ENCODE measurements at regions not wholly inside any gene's neighbourhood (a gene's known extent, or its start where the extent isn't known, plus 50 kb on each side); places are given as distances from the start of the nearest gene placed in this dataset.

GRCh38 chr2:13884291-13884976 lies 748.1 kb upstream of the LRATD1 start:
- DNase-seq (ENCODE audit: low spot score) = no peak

- DNase-seq (ENCODE audit: low spot score) = no peak
Measured at GRCh38 chr2:13901526-13901925, 731.0 kb upstream of the LRATD1 start.

GRCh38 chr2:13905831-13906230 lies 726.7 kb upstream of the LRATD1 start:
- DNase-seq (ENCODE audit: low spot score) = no peak

DNA sequence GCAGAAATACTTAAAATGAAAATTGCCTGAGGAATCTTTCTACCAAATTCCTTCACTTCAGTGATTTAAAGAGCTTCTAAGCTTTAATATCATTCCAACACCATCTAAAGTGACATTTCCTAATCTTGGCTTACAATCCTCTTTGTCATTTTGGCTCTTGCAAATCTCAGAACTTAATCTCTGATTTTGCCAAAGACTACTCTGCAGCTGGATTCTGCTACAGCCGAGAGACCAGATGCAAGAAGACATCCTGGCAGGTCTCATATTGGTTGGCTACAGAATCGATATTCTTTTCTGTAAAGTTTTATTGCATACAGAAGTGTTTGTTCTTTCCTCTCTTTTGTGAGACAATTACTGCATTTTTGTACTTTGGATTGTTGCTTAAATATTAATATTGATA lies 716.5 kb upstream of the LRATD1 start:
- DNase-seq (ENCODE audit: low spot score) = no peak

DNA sequence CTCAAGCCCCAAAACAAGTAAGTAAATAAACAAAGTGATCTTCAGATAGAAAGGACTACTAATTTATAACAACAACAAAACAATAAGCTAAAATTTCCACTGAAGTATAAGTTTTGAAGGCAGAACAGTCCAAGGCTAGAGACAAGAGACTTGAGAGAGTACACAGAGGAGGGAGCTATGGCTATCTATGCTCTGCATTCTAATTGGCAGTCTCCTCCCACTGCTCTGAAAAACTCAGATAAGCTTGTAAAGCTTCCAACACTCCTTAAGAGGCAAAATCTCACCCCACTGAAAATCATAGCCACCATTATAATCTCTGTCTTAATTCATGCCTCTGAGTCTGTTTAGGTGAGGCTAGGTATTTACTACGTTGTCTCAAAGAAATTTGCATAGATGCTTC lies 714.6 kb upstream of the LRATD1 start:
- DNase-seq (ENCODE audit: low spot score) = no peak

DNA sequence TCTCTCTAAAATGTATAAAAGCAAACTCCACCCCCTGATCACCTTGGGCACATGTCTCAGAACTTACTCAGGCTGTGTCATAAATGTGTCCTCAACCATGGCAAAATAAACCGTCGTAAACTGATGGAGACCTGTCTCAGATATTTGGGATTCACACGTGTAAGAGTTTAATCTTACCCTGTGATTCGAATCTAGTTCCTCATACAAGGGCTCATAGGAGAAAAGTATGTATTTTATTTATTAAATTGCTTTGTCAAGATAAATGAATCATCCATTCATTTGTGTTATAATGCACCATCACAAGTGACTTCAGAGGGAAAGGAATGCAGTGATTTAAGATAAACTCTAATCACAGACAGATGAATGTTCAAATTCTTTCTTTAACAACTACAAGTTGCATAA lies 712.5 kb upstream of the LRATD1 start:
- DNase-seq (ENCODE audit: low spot score) = no peak

- DNase-seq (ENCODE audit: low spot score) = no peak
Measured at GRCh38 chr2:13921245-13921644, 711.3 kb upstream of the LRATD1 start.

DNA sequence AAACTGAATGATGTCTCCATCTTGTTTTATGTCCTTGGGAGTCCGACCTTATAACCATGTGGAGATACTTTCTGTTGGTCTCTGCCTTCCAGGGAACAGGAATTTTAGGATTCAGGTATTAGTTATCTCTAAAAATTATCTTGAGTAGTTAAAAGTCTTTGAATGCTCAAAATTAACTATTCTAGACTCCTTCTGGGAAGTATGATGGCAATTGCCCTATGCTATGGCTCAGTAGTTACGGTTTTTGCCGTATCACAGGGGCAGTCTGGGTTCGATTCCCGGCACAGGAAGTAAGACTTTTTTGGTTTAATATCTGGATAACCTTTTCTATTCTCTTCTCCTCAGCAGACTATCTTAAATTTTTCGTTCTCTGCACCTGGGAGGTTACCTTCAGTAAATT lies 708.7 kb upstream of the LRATD1 start:
- DNase-seq (ENCODE audit: low spot score) = no peak

- no peak for DNase-seq (ENCODE audit: low spot score)
Measured at GRCh38 chr2:13942111-13942510, 690.4 kb upstream of the LRATD1 start.

DNA sequence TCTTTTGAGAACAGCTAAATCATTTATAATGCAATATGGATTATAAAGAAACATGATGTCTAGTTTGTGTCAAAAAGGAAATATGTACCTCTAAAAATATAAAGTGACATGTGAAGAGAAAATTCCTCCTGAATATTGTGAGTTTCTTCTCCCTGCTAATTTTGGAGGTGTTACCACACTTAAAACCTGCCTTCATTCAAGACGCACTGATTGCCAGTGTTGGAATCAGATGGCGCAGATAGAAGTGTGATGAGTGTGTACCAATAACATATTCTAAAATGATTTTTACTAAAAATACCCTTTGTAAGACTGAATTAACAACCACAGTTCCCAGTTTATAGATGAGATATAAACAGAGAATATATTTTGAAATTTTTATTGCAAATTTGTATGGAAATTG lies 681.8 kb upstream of the LRATD1 start:
- DNase-seq (ENCODE audit: low spot score) = no peak

DNA sequence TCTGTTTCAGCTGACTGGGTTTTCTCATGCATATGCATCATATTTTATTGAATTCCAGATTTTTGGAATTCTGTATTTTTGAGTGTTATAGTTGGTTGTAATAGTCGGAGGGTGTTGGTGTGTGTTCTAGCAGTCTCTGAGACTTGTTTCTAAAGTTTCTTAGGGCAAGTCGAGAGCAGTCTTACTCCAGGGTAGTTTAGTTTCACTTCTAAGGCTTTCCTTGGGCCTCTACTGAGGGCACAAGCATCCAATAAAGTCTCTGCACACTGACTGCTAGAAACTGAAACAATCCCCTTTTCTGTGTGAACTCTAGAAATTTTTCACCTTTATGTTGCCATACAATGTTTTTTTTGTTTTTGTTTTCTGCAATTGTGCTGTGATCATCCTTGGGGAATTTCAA lies 663.7 kb upstream of the LRATD1 start:
- no peak for DNase-seq (ENCODE audit: low spot score)

DNA sequence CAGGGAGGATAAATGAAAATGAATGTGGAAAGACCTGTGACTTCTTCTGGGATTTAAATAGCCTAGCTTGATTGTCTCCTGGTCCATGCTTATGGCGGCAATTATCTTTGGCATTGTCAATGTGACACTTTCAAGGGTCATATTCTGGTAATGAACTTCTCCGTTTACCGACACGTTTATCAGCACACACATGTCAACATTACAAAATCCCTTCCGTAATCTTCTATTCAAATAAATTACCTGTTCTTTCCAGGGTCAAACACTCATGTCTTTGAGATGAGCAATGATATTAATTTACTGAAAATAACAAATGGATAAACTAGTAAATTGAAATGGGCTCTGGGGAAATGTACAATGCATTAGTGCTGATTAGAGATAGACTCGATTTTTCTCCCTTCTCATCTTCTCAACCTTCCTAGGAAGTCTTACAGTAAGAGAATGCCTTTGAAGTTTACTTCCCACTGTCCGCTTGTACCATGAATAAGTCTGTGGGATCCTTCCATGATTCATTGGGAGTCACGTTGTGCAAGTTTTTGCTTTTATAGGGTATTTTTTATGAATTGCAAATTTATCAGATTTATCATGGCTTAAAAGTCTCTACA lies 646.3 kb upstream of the LRATD1 start:
- no peak for DNase-seq (ENCODE audit: low spot score)

DNA sequence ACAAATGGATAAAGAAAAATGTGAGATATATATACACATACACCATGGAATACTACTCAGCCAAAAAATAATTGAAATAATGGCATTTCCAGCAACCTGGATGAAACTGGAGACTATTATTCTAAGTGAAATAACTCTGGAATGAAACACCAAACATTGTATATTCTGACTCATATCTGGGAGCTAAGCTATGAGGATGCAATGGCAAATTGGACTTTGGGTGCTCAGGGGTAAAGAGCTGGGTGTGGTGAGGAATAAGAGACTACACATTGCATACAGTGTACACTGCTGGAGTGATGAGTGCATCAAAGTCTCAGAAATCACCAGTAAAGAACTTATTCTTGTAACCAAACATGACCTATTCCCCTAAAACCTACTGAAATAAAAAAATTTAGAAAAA lies 636.0 kb upstream of the LRATD1 start:
- no peak for DNase-seq (ENCODE audit: low spot score)

DNA sequence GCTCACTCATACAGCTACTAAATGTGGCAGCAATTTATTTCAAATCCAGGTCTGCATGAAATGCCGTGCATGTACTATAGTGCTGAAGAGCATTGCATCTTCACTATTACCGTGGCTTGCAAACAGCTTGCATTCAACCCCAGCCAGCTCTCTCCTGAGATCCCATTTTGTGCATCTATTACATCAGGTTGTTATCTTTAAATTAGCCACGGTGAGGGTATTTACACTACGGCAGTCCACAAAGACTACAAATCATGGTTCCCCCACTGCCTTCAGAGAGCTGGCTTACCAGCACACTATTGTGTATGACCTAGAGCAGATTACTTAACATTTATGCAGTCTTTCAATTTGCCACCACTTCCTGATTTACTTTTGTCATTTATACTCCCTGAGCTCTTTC lies 621.3 kb upstream of the LRATD1 start:
- DNase-seq (ENCODE audit: low spot score) = no peak

GRCh38 chr2:14015113-14015630 lies 617.3 kb upstream of the LRATD1 start:
- DNase-seq (ENCODE audit: low spot score) = no peak

GRCh38 chr2:14016289-14016955 lies 616.1 kb upstream of the LRATD1 start:
- no peak for DNase-seq (ENCODE audit: low spot score)

DNA sequence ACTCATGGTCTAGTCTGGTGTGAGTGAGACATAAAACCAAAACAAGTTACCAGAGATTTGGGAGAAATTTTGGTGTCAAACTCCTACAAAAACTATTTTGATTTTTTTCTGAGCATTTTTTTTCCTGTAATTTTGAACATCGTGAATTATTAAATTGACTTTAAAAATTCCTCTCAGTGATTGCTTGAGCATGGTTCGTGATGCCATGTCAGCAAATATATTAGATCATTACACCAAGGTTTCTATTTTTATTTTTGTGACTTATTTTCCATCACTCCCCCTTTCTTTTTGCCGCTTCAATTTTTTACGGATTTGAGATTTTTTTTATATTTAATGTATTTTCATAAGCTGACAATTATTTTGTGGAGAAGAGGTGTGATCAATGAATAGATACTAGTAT lies 613.9 kb upstream of the LRATD1 start:
- no peak for DNase-seq (ENCODE audit: low spot score)

GRCh38 chr2:14023558-14023957 lies 609.0 kb upstream of the LRATD1 start:
- DNase-seq (ENCODE audit: low spot score) = no peak

DNA sequence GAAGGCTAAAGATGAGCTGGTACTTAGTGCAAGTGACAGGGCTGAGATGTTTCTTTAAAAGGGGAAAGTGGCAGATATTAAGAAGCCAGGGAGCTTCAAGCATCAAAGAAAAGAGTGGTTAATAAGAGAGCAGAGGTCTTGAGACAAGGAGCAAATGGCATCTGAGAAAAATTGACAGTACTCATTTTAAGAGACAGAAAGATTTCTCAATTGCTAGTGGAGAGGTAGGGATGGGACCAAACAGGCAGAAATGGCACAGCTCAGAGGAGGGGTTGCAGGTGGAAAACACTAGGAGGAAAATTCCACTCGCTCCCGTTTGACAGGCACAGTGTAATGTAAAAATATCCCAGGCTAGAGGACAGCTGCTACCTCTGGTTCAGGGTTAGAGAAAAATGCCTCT lies 593.4 kb upstream of the LRATD1 start:
- DNase-seq (ENCODE audit: low spot score) = no peak

- no peak for DNase-seq (ENCODE audit: low spot score)
Measured at GRCh38 chr2:14047491-14047890, 585.0 kb upstream of the LRATD1 start.

DNA sequence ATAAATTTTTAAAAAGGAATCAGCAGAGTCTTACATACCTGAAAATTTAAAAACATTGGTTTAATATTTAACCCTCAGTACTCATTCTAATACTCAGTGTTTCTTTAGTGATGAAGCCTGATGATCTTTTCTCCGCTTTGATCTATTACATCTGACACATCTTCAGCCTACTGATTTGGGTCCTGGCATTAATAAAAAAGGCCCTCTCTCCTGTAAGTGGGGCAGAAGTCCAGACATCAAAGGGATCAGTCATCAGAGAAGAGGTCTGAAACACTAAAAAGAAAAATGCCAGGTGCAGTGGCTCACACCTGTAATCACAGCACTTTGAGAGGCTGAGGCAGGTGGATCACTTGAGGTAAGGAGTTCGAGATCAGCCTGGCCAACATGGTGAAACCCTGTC lies 581.1 kb upstream of the LRATD1 start:
- DNase-seq (ENCODE audit: low spot score) = no peak

GRCh38 chr2:14053105-14053504 lies 579.4 kb upstream of the LRATD1 start:
- DNase-seq (ENCODE audit: low spot score) = no peak

GRCh38 chr2:14064346-14064745 lies 568.2 kb upstream of the LRATD1 start:
- DNase-seq (ENCODE audit: low spot score) = no peak

GRCh38 chr2:14072338-14072737 lies 560.2 kb upstream of the LRATD1 start:
- no peak for DNase-seq (ENCODE audit: low spot score)
